ENCODE measurements at regions not wholly inside any gene's neighbourhood (a gene's known extent, or its start where the extent isn't known, plus 50 kb on each side); places are given as distances from the start of the nearest gene placed in this dataset.
"Not testable (repeated sequence)": the region's sequence is repeated elsewhere in the genome, so short reads cannot be mapped to it uniquely, and the experiment has no call there.

DNA sequence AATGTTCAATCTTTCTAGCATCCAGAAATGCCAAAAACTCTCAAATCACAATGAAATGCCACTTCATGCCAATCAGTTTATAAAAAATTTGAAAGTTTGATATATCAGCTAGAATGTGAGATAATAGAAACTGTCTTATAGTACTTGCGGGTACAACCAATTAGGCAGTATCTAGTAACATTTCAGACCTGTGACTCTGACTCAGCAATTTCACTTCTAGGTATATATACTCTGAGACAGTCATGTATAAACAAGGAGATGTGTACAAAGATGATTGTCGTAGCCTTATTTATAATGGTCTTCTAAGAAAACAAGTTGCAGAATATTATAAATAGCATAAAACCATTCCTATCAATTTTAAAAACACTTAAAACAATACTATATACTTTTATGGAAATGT is 252.3 kb upstream of the PODXL start:
- no peak for TF ChIP-seq FOXM1 (IDR thresholded peaks at IDR 0.05; ENCODE audit: borderline replicate concordance)
- no peak for TF ChIP-seq BHLHE40 (IDR thresholded peaks at IDR 0.05; ENCODE audit: borderline replicate concordance)
- no peak for TF ChIP-seq FOXA1 (IDR thresholded peaks at IDR 0.05)
- no peak for TF ChIP-seq LEF1 (IDR thresholded peaks at IDR 0.05; ENCODE audit: borderline replicate concordance)
- no peak for TF ChIP-seq ZNF384 (IDR thresholded peaks at IDR 0.05)
- no peak for TF ChIP-seq SUZ12 (IDR thresholded peaks at IDR 0.05)
- TF ChIP-seq, protein P1, sequence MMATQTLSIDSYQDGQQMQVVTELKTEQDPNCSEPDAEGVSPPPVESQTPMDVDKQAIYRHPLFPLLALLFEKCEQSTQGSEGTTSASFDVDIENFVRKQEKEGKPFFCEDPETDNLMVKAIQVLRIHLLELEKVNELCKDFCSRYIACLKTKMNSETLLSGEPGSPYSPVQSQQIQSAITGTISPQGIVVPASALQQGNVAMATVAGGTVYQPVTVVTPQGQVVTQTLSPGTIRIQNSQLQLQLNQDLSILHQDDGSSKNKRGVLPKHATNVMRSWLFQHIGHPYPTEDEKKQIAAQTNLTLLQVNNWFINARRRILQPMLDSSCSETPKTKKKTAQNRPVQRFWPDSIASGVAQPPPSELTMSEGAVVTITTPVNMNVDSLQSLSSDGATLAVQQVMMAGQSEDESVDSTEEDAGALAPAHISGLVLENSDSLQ (IDR thresholded peaks at IDR 0.05) = no peak
- no peak for TF ChIP-seq L3MBTL2 (conservative IDR thresholded peaks at IDR 0.05)
- TF ChIP-seq ARNT (IDR thresholded peaks at IDR 0.05) = no peak
- CTCF ChIA-PET = no interaction called here
- no peak for DNase-seq (ENCODE audit: extremely low spot score)
- POLR2A ChIA-PET = no interaction called here

- POLR2A ChIA-PET; CTCF ChIA-PET; DNase-seq (ENCODE audit: extremely low spot score): not testable (repeated sequence)
Measured at GRCh38 chr7:131808156-131808555, 251.7 kb upstream of the PODXL start.

GRCh38 chr7:131803816-131804215 is 247.4 kb upstream of the PODXL start:
- POLR2A ChIA-PET = no interaction called here
- TF ChIP-seq HDGF (IDR thresholded peaks at IDR 0.05; ENCODE audit: borderline replicate concordance) (no peak), NFRKB (IDR thresholded peaks at IDR 0.05) (no peak)
- no peak for DNase-seq (ENCODE audit: extremely low spot score)
- CTCF ChIA-PET = no interaction called here

GRCh38 chr7:131802195-131802864 is 245.9 kb upstream of the PODXL start:
- TF ChIP-seq ARNT (IDR thresholded peaks at IDR 0.05) (no peak), LEF1 (IDR thresholded peaks at IDR 0.05; ENCODE audit: borderline replicate concordance) (no peak), FOXM1 (IDR thresholded peaks at IDR 0.05; ENCODE audit: borderline replicate concordance) (no peak), L3MBTL2 (conservative IDR thresholded peaks at IDR 0.05) (no peak), SP1 (IDR thresholded peaks at IDR 0.05) (no peak), FOXA1 (IDR thresholded peaks at IDR 0.05) (no peak), BHLHE40 (IDR thresholded peaks at IDR 0.05; ENCODE audit: borderline replicate concordance) (no peak), CTBP1 (IDR thresholded peaks at IDR 0.05; ENCODE audit: borderline replicate concordance) (no peak), ELF4 (IDR thresholded peaks at IDR 0.05) (no peak), SUZ12 (IDR thresholded peaks at IDR 0.05) (no peak), HDGF (IDR thresholded peaks at IDR 0.05; ENCODE audit: borderline replicate concordance) (no peak)
- TF ChIP-seq, protein P1 (IDR thresholded peaks at IDR 0.05) = no peak
- no peak for DNase-seq (ENCODE audit: extremely low spot score)
- ChIA-PET CTCF (interaction anchor here (0.7 kb wide), 1 partner anchor 450 kb away, joined by 3 read pairs; no protein-coding TSS in a partner anchor), POLR2A (no interaction called here)

- POLR2A ChIA-PET = no interaction called here
- TF ChIP-seq LEF1 (IDR thresholded peaks at IDR 0.05; ENCODE audit: borderline replicate concordance) (no peak), TARDBP (IDR thresholded peaks at IDR 0.05) (no peak), FOXA1 (IDR thresholded peaks at IDR 0.05) (no peak), HDGF (IDR thresholded peaks at IDR 0.05; ENCODE audit: borderline replicate concordance) (no peak), NFRKB (IDR thresholded peaks at IDR 0.05) (no peak), L3MBTL2 (conservative IDR thresholded peaks at IDR 0.05) (no peak), CTBP1 (IDR thresholded peaks at IDR 0.05; ENCODE audit: borderline replicate concordance) (no peak), ZNF384 (IDR thresholded peaks at IDR 0.05) (no peak), BHLHE40 (IDR thresholded peaks at IDR 0.05; ENCODE audit: borderline replicate concordance) (no peak), FOXK2 (IDR thresholded peaks at IDR 0.05) (no peak), SP1 (IDR thresholded peaks at IDR 0.05) (no peak)
- TF ChIP-seq, protein P1 (IDR thresholded peaks at IDR 0.05) = no peak
- no peak for DNase-seq (ENCODE audit: extremely low spot score)
- CTCF ChIA-PET = no interaction called here
Measured at GRCh38 chr7:131800531-131800930, 244.1 kb upstream of the PODXL start.

DNA sequence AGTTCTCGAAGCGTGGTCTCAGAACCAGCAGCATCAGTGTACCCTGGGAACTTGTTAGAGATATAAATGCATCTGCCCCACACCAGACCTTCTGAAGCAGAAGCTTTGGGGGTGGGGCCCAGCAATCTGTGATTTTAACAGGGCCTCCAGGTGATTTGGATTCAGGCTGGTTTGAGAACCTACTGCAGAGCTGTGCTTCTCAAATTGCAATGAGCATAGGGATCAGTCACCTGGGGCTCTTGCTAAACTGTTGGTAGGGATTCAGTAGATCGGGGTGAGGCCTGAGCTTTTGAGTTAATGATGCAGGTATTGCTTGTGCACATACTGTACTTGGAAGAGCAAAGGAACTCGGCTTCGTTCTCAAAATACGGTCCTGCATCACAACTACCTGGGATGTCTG is 243.6 kb upstream of the PODXL start:
- CTCF ChIA-PET = no interaction called here
- no peak for DNase-seq (ENCODE audit: extremely low spot score)
- TF ChIP-seq BHLHE40 (IDR thresholded peaks at IDR 0.05; ENCODE audit: borderline replicate concordance) (no peak), L3MBTL2 (conservative IDR thresholded peaks at IDR 0.05) (no peak), CTBP1 (IDR thresholded peaks at IDR 0.05; ENCODE audit: borderline replicate concordance) (no peak), LEF1 (IDR thresholded peaks at IDR 0.05; ENCODE audit: borderline replicate concordance) (no peak), SP1 (IDR thresholded peaks at IDR 0.05) (no peak), SUZ12 (IDR thresholded peaks at IDR 0.05) (no peak), ZNF384 (IDR thresholded peaks at IDR 0.05) (no peak), FOXK2 (IDR thresholded peaks at IDR 0.05) (no peak), HDGF (IDR thresholded peaks at IDR 0.05; ENCODE audit: borderline replicate concordance) (no peak), FOXA1 (IDR thresholded peaks at IDR 0.05) (no peak)
- TF ChIP-seq, protein P1 (IDR thresholded peaks at IDR 0.05) = no peak
- POLR2A ChIA-PET = no interaction called here
